ENCODE measurements at regions not wholly inside any gene's neighbourhood (a gene's known extent, or its start where the extent isn't known, plus 50 kb on each side); places are given as distances from the start of the nearest gene placed in this dataset.
"Not testable (repeated sequence)": the region's sequence is repeated elsewhere in the genome, so short reads cannot be mapped to it uniquely, and the experiment has no call there.

GRCh38 chr5:72682561-72682960 is 133.9 kb upstream of the TNPO1 start:
- no peaks in the 10 kb centered on the region for H3K4me1 Mint-ChIP-seq
- no peaks in the 10 kb centered on the region for H3K36me3 Mint-ChIP-seq
- peaks cover 10% of the 10 kb centered on the region for H3K27me3 Mint-ChIP-seq
- no peak for ATAC-seq (ENCODE audit: low read depth)
- no peak for DNase-seq
- POLR2A ChIA-PET = no interaction called here
- peaks cover 2% of the 10 kb centered on the region for H3K9me3 Mint-ChIP-seq
- no peak overlapping the region for H3K4me3 Mint-ChIP-seq
- no peak overlapping the region for H3K27ac Mint-ChIP-seq

DNA sequence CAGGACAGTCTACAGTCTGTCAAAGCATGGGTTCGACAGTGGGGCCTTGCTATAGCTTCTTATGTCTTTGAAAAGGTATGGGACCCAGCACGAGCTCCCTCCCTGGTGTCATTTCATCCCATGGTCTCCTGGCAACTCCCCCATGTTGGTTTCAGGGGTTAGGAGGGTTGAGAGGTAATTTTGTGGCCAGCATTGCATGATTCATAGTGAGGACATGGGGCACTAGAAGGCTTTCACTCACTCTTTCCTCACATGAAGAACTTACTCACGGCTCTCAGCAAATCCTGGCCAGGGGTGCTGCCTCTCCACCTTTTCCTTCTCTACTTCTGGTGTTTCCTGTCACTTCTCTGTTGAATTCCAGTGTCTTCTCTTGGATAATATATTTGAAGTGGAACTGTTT is 134.7 kb upstream of the TNPO1 start:
- Mint-ChIP-seq H3K27me3 (peaks cover 10% of the 10 kb centered on the region), H3K9me3 (peaks cover 2% of the 10 kb centered on the region), H3K4me1 (no peaks in the 10 kb centered on the region), H3K27ac (no peak overlapping the region), H3K36me3 (no peaks in the 10 kb centered on the region), H3K4me3 (no peak overlapping the region)
- DNase-seq (no peak), ATAC-seq (ENCODE audit: low read depth) (no peak)
- POLR2A ChIA-PET = no interaction called here

DNA sequence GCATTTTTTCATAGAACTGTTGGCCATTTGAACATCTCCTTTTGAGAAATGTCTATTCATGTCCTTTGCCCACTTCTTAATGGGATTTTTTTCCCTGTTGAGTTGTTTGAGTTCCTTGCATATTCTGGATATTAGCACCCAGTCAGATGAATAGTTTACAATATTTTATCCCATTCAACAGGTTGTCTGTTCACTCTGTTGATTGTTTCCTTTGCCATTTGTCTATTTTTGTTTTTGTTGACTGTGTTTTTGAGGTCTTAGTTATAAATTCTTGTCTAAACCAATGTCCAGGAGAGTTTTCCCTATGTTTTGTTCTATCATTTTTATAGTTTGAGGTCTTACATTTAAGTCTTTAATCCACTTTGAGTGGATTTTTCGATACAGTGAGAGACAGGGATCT is 139.0 kb upstream of the TNPO1 start:
- DNase-seq = no peak
- no peak for ATAC-seq (ENCODE audit: low read depth)
- H3K27ac Mint-ChIP-seq = no peak overlapping the region
- H3K4me3 Mint-ChIP-seq = no peak overlapping the region
- H3K36me3 Mint-ChIP-seq = peaks cover 1% of the 10 kb centered on the region
- H3K4me1 Mint-ChIP-seq = no peaks in the 10 kb centered on the region
- peaks cover 5% of the 10 kb centered on the region for H3K9me3 Mint-ChIP-seq
- POLR2A ChIA-PET = no interaction called here
- peaks cover 6% of the 10 kb centered on the region for H3K27me3 Mint-ChIP-seq

- H3K36me3 Mint-ChIP-seq; H3K4me1 Mint-ChIP-seq; H3K27ac Mint-ChIP-seq; H3K4me3 Mint-ChIP-seq; POLR2A ChIA-PET; H3K27me3 Mint-ChIP-seq; H3K9me3 Mint-ChIP-seq; ATAC-seq (ENCODE audit: low read depth); DNase-seq: not testable (repeated sequence)
These were observed 139.6 kb upstream of the TNPO1 start for GRCh38 chr5:72676831-72677230.

DNA sequence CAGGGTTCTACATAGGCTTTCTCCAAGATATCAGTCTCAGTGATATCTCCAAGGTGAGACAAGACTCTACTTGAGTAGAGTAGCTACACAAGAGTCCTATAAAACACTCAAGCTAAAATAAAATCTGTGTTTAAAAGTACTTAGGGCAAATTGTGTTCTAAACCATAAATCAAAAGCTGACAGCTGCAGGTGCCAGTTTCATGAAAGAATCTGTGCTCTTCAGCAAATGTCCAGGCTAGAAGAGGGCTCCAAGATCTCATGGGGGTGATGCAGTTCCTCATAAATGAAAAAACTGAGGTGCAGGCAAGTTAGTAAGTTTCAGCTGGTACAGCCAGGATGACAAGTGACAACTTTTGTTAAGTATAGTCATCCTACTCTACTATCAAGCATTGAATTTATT is 142.8 kb upstream of the TNPO1 start:
- no peak overlapping the region for H3K27ac Mint-ChIP-seq
- POLR2A ChIA-PET = no interaction called here
- no peaks in the 10 kb centered on the region for H3K4me1 Mint-ChIP-seq
- H3K4me3 Mint-ChIP-seq = no peak overlapping the region
- ATAC-seq (ENCODE audit: low read depth) = no peak
- H3K27me3 Mint-ChIP-seq = peaks cover 10% of the 10 kb centered on the region
- H3K9me3 Mint-ChIP-seq = peaks cover 5% of the 10 kb centered on the region
- peaks cover 1% of the 10 kb centered on the region for H3K36me3 Mint-ChIP-seq
- no peak for DNase-seq

DNA sequence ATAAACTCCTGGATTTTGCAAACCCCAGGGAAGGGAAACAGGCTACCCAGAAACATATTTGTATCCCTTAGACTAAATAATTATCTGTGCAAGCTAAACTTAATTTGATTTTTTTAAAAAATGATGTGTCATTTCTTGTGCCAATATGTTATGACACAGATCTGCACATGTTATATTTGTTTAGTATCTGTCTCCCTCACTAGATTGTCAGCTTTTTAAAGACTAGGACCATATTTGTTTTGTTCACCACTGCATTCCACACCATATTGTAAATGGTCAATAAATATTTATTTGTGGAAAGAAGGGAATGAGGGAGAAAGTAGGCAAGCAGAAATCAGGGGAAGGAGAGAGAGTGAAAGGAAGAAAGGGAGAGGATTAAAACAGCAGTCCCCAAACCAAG is 143.3 kb upstream of the TNPO1 start:
- Mint-ChIP-seq H3K36me3 (peaks cover 1% of the 10 kb centered on the region), H3K4me3 (no peak overlapping the region)
- POLR2A ChIA-PET = no interaction called here

GRCh38 chr5:72667708-72668107 is 148.8 kb upstream of the TNPO1 start:
- Mint-ChIP-seq H3K27me3 (peaks cover 4% of the 10 kb centered on the region), H3K36me3 (no peaks in the 10 kb centered on the region), H3K4me3 (no peak overlapping the region), H3K4me1 (no peaks in the 10 kb centered on the region), H3K9me3 (no peaks in the 10 kb centered on the region), H3K27ac (no peak overlapping the region)
- ATAC-seq (ENCODE audit: low read depth) = no peak
- POLR2A ChIA-PET = no interaction called here
- DNase-seq = no peak

More for the DNA sequence above, 143.3 kb upstream of the TNPO1 start:
- DNase-seq (no peak), ATAC-seq (ENCODE audit: low read depth) (no peak)
- Mint-ChIP-seq H3K27ac (no peak overlapping the region), H3K9me3 (peaks cover 5% of the 10 kb centered on the region), H3K4me1 (no peaks in the 10 kb centered on the region), H3K27me3 (peaks cover 10% of the 10 kb centered on the region)

DNA sequence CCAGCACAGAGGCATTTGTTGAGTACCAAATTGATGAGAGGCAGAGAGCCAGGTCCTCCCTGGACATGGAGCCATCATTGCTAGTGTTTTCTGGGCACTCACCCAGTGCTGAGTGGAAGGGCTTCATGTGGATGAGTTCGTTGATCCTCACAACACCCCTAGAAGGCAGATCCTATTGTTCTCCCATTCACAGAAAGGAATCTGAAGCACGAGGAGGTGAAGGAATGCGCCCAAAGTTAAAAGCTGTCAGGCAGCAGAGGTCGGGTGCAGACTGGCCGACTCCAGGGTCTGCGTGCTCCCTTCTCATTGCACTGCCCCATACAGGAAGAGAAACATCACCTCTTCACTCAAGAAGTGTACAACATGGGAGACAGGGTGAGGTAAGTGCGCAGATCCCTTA is 153.5 kb upstream of the TNPO1 start:
- POLR2A ChIA-PET = no interaction called here
- Mint-ChIP-seq H3K4me1 (no peaks in the 10 kb centered on the region), H3K4me3 (no peak overlapping the region), H3K36me3 (no peaks in the 10 kb centered on the region), H3K27me3 (peaks cover 6% of the 10 kb centered on the region), H3K9me3 (no peaks in the 10 kb centered on the region), H3K27ac (no peak overlapping the region)
- DNase-seq (no peak), ATAC-seq (ENCODE audit: low read depth) (no peak)

DNA sequence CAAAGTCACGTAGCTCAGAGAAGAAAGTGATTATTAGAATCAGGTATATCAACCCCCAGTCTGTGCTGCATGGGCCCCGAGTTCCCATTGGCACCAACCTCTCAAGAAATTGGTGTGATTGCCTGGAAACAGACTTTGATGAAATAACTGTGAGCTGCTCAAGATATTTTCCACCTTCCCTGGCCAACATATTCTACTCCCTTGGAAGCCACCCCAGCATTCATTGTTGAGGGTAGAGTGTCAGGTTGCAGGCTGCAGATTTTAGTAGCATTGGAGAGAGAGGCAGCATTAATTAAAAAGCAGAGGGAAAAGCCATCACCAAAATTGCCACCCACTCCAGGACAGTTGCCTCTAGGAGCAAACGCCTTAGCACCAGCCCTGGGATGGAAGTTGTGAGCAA is 154.2 kb upstream of the TNPO1 start:
- H3K9me3 Mint-ChIP-seq = no peaks in the 10 kb centered on the region
- H3K4me3 Mint-ChIP-seq = no peak overlapping the region
- POLR2A ChIA-PET = no interaction called here
- H3K4me1 Mint-ChIP-seq = no peaks in the 10 kb centered on the region
- peaks cover 6% of the 10 kb centered on the region for H3K27me3 Mint-ChIP-seq
- H3K27ac Mint-ChIP-seq = no peak overlapping the region
- no peak for ATAC-seq (ENCODE audit: low read depth)
- DNase-seq = no peak
- H3K36me3 Mint-ChIP-seq = no peaks in the 10 kb centered on the region

DNA sequence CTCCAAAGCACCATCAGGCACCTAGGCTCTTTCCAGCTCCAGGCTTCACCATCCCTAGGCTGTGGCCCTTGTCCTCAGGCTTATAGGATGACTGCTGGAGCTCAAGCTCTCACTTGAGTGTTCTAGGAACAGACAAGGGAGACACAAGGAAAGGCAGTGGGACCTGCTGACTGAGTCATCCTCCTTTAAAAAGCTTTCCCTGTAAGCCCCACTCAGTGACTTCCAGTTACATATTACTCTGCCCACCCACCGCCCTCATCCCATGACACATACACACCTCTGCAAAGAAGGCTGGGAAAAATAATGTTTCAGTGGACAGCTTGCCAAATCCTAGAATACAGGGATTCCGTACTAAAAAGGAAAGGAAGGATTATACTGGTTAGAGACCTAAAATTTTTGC is 154.2 kb upstream of the ZNF366 start:
- peaks cover 6% of the 10 kb centered on the region for H3K27me3 Mint-ChIP-seq
- no peak overlapping the region for H3K4me3 Mint-ChIP-seq
- no peak overlapping the region for H3K27ac Mint-ChIP-seq
- no peaks in the 10 kb centered on the region for H3K36me3 Mint-ChIP-seq
- ATAC-seq (ENCODE audit: low read depth) (no peak), DNase-seq (no peak)
- no peaks in the 10 kb centered on the region for H3K9me3 Mint-ChIP-seq
- POLR2A ChIA-PET = no interaction called here
- H3K4me1 Mint-ChIP-seq = no peaks in the 10 kb centered on the region

GRCh38 chr5:72659726-72660125 is 152.5 kb upstream of the ZNF366 start:
- no peaks in the 10 kb centered on the region for H3K36me3 Mint-ChIP-seq
- POLR2A ChIA-PET = no interaction called here
- H3K9me3 Mint-ChIP-seq = no peaks in the 10 kb centered on the region
- no peak overlapping the region for H3K4me3 Mint-ChIP-seq
- H3K4me1 Mint-ChIP-seq = no peaks in the 10 kb centered on the region
- no peak overlapping the region for H3K27ac Mint-ChIP-seq
- DNase-seq (no peak), ATAC-seq (ENCODE audit: low read depth) (no peak)
- H3K27me3 Mint-ChIP-seq = peaks cover 6% of the 10 kb centered on the region

DNA sequence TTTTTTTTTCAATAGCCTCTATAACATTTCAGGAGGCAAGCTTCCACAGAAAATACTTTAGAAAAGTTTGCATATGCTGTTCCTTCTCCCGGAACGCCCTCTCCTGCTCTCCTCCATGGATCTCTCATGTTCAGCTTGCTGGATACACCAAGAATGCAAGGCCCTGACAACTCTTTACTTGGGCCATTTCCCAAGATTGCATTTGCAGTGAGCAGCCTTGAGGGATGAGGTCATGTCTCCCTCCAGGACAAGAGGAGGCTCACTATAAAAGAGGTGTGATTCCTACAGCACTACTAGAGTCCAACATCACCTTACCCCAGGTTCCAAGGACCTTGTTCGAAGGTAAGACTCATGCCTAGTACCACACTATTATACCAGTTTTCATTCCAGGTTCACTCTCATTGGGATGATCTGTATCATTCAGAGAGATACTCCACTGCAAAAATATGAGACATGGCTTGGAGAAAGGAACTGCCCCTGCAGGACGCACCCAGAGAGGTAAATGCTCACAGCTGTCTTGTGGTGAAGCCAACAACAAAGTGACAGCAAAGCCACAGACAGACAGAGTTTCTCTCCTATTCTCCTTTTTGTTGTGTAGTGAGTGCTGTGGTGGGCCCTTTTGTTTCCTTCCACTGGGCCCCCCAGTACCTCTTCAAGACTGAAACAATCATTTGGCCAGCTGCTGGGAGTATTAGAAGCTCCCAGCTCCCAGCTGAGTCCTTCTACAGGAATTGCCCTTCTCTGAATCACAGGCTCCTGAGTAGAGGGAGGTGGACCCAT is 151.7 kb upstream of the ZNF366 start:
- POLR2A ChIA-PET = no interaction called here
- no peaks in the 10 kb centered on the region for H3K36me3 Mint-ChIP-seq
- no peak overlapping the region for H3K27ac Mint-ChIP-seq
- DNase-seq (no peak), ATAC-seq (ENCODE audit: low read depth) (no peak)
- H3K9me3 Mint-ChIP-seq = no peaks in the 10 kb centered on the region
- no peak overlapping the region for H3K4me3 Mint-ChIP-seq
- peaks cover 7% of the 10 kb centered on the region for H3K27me3 Mint-ChIP-seq
- H3K4me1 Mint-ChIP-seq = no peaks in the 10 kb centered on the region

DNA sequence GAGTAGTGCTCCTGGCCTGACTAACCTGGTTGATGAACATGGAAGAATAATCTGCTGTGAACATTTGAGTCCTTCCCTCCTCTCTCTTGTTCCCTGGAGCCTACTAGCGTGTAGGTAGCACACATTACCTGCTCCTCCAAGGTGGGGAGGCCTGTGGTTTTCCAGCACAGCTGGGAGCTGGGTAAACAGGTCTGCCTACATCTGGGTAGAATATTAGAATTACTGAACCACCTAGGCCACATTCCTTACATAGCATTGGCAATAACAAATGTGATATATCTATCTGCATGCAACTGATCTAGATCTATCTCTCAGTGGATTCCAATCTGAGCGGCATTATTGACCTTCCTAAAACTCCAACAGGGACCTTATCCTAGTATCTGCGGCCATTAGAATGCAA is 151.0 kb upstream of the ZNF366 start:
- Mint-ChIP-seq H3K4me1 (no peaks in the 10 kb centered on the region), H3K36me3 (no peaks in the 10 kb centered on the region), H3K9me3 (no peaks in the 10 kb centered on the region), H3K4me3 (no peak overlapping the region), H3K27ac (no peak overlapping the region), H3K27me3 (peaks cover 8% of the 10 kb centered on the region)
- DNase-seq (no peak), ATAC-seq (ENCODE audit: low read depth) (no peak)
- POLR2A ChIA-PET = no interaction called here

GRCh38 chr5:72656756-72657513 is 149.7 kb upstream of the ZNF366 start:
- DNase-seq (no peak), ATAC-seq (ENCODE audit: low read depth) (no peak)
- no peaks in the 10 kb centered on the region for H3K36me3 Mint-ChIP-seq
- no peak overlapping the region for H3K4me3 Mint-ChIP-seq
- H3K9me3 Mint-ChIP-seq = no peaks in the 10 kb centered on the region
- H3K4me1 Mint-ChIP-seq = no peaks in the 10 kb centered on the region
- no peak overlapping the region for H3K27ac Mint-ChIP-seq
- peaks cover 5% of the 10 kb centered on the region for H3K27me3 Mint-ChIP-seq
- POLR2A ChIA-PET = no interaction called here

Measured in activated naive CD8-positive, alpha-beta T cell treated with anti-CD3 and anti-CD28 coated beads, Interleukin-2, amount 10 ng/mL, durations not matched to agents 7 days and 5 days (primary cell).